ENCODE measurements at regions not wholly inside any gene's neighbourhood (a gene's known extent, or its start where the extent isn't known, plus 50 kb on each side); places are given as distances from the start of the nearest gene placed in this dataset.

GRCh38 chr4:117968606-117969005, 65.7 kb upstream of the NDST3 start:
- peak; percentile 8 for DNase-seq

GRCh38 chr4:117971403-117971802, 62.9 kb upstream of the NDST3 start:
- peak; percentile 50 for DNase-seq

- DNase-seq: no peak
These were observed 50.5 kb upstream of the NDST3 start for GRCh38 chr4:117983541-117984365.

GRCh38 chr4:117984366-117984680, 50.0 kb upstream of the NDST3 start:
- DNase-seq: no peak
